NB4 (cell line): ENCODE measurements at regions not wholly inside any gene's neighbourhood (a gene's known extent, or its start where the extent isn't known, plus 50 kb on each side); places are given as distances from the start of the nearest gene placed in this dataset.

Experiments
- CTCF ChIP-seq: IDR thresholded peaks from one replicate; pipeline ENCODE4 v1.5.1; 2012; ENCODE audit warnings: low read depth, low read length
- MAX ChIP-seq: IDR thresholded peaks from 2 replicates; pipeline ENCODE4 v1.6.1; 2011; ENCODE audit warnings: low read depth, low read length
- MYC ChIP-seq: IDR thresholded peaks from 2 replicates; pipeline ENCODE4 v1.6.1; 2011; ENCODE audit warnings: low read depth, low read length
- POLR2A ChIP-seq: IDR thresholded peaks from 2 replicates; pipeline ENCODE4 v1.6.1; 2011; ENCODE audit warnings: mild to moderate bottlenecking; ENCODE audit not compliant: insufficient read length; ENCODE audit errors: extremely low read depth

- TF ChIP-seq CTCF (no peak), MYC (no peak), POLR2A (no peak), MAX (no peak)
These were observed 61.2 kb upstream of the LRPPRC start for GRCh38 chr2:44056947-44057346.
